ENCODE measurements at regions not wholly inside any gene's neighbourhood (a gene's known extent, or its start where the extent isn't known, plus 50 kb on each side); places are given as distances from the start of the nearest gene placed in this dataset.

- TF ChIP-seq CTCF (IDR thresholded peaks at IDR 0.05) (no peak), POLR2A (IDR thresholded peaks at IDR 0.05) (no peak), EP300 (IDR thresholded peaks at IDR 0.05) (no peak), POLR2AphosphoS5 (IDR thresholded peaks at IDR 0.05) (peak; percentile 30)
Measured at GRCh38 chr18:74013955-74014354, 133.7 kb downstream of the FBXO15 start.

All from gastroesophageal sphincter (tissue), 3 donors.